ENCODE measurements at regions not wholly inside any gene's neighbourhood (a gene's known extent, or its start where the extent isn't known, plus 50 kb on each side); places are given as distances from the start of the nearest gene placed in this dataset.

DNA sequence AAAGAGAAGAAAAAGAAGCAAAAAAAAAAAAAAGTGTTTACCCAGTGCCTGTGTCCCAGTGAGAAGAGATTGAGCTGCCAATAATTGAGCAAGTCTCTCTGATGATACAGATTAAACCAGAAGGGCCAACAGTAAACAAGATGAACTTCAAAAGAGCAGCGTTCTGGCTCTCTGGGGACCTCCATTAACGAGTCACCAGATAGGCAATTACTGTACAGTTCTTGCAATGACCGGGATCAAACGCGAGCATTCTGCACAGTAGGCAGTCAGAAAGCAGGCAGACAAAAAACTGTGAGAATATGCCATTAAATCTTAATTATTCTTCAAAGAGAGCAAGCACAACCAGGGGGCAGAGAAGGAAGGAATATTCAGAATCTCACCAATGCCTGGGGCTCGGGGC lies 626.1 kb downstream of the TMEM114 start:
- H3K27me3 ChIP-seq (ENCODE audit: control insufficient read depth, insufficient read depth, low read length): no peaks in the 10 kb centered on the region
- TF ChIP-seq CTCF (IDR thresholded peaks at IDR 0.05; ENCODE audit: insufficient read depth, low read depth, low read length): no peak
- DNase-seq (ENCODE audit: low read depth): no peak
- no peaks in the 10 kb centered on the region for H3K36me3 ChIP-seq (ENCODE audit: control insufficient read depth, insufficient read depth, low read length)
- ChIA-PET POLR2A (no interaction called here), CTCF (interaction anchor here (0.9 kb wide), 1 partner anchor 9 kb away, joined by 5 read pairs; no protein-coding TSS in a partner anchor)
- no peak overlapping the region for H3K4me3 ChIP-seq (ENCODE audit: low read depth, low read length)

DNA sequence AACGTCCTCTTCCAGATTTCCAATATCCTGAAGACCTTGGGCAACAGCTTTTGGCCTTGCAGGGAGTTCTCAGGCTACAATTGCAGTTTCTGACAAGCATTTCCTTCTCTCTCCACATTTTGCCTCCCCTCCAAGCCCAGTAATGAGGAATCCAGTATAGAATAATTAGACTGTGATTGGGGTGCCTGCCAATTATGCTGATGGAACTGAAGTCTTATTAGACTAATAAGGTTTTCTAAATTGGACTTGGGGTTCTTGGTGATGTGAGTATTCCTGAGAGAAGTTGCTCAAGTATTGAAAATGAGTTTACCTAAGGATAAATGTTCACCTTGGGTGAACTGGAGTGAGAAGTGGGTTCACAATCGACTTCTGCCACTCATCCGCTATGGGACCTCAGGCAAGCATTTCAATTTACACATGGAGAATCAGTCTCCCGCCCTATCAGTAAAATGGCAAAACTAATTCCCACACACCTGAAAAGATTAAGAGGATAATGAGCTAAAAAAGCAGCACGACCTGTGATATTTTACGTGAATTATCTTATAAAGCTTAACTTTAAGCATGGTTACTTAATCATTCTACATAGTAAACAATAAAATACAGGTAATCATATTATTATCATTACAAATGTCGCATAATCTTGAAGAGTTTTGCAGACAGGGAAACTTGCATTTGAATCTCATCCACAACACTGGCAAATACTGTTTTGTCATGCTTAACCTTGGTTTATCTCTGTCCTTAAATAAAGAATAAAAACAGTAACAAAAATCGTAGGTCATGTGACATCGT lies 628.0 kb downstream of the TMEM114 start:
- POLR2A ChIA-PET: no interaction called here
- CTCF ChIA-PET: no interaction called here

DNA sequence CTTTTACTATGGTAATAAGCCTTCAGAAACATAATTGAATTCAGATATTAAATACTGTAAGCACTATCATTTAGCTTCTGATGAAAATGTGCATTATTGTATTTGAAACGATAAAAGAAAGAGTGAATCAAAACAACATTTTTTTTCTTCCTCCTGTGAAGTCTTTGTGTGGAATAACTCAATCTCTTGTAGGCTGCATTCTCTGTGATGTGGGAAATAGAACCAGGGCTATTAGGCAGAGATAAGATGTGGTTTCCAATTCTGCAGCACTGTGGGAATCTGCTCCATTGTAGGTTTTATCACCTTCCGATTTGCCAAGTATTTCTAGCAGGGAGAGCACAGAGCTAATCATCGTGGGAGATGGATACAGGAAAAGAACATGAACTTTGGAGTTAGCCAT lies 624.5 kb downstream of the RBFOX1 start:
- CTCF ChIA-PET: interaction anchor here (1.1 kb wide), 1 partner anchor 24 kb away, joined by 4 read pairs; no protein-coding TSS in a partner anchor

More for the DNA sequence above, 628.0 kb downstream of the TMEM114 start:
- TF ChIP-seq CTCF (IDR thresholded peaks at IDR 0.05; ENCODE audit: insufficient read depth, low read depth, low read length): no peak
- DNase-seq (ENCODE audit: low read depth): no peak
- Histone ChIP-seq H3K27me3 (ENCODE audit: control insufficient read depth, insufficient read depth, low read length) (no peaks in the 10 kb centered on the region), H3K4me3 (ENCODE audit: low read depth, low read length) (no peak overlapping the region), H3K36me3 (ENCODE audit: control insufficient read depth, insufficient read depth, low read length) (no peaks in the 10 kb centered on the region)

DNA sequence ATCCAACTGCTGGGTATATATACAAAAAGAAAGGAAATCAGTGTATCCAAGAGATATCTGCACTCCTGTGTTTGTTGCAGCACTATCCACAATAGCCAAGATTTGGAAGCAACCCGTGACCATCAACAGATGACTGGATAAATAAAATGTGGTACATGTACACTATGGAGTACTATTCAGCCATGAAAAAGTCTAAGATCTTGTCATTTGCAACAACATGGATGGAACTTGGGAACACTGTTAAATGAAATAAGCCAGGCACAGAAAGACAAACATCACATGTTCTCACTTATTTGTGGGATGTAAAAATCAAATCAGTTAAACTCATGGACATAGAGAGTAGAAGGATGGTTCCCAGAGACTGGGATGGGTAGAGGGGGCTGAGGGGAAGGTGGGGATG lies 620.7 kb downstream of the RBFOX1 start:
- no peaks in the 10 kb centered on the region for H3K27me3 ChIP-seq (ENCODE audit: control insufficient read depth, insufficient read depth, low read length)
- H3K36me3 ChIP-seq (ENCODE audit: control insufficient read depth, insufficient read depth, low read length): no peaks in the 10 kb centered on the region
- TF ChIP-seq CTCF (IDR thresholded peaks at IDR 0.05; ENCODE audit: insufficient read depth, low read depth, low read length): no peak
- POLR2A ChIA-PET: interaction anchor here (0.6 kb wide), 1 partner anchor 11 kb away, joined by 3 read pairs; no protein-coding TSS in a partner anchor
- H3K4me3 ChIP-seq (ENCODE audit: low read depth, low read length): no peak overlapping the region
- no peak for DNase-seq (ENCODE audit: low read depth)
- CTCF ChIA-PET: no interaction called here

More for the DNA sequence above, 624.5 kb downstream of the RBFOX1 start:
- TF ChIP-seq CTCF (IDR thresholded peaks at IDR 0.05; ENCODE audit: insufficient read depth, low read depth, low read length): no peak
- Histone ChIP-seq H3K36me3 (ENCODE audit: control insufficient read depth, insufficient read depth, low read length) (no peaks in the 10 kb centered on the region), H3K4me3 (ENCODE audit: low read depth, low read length) (no peak overlapping the region), H3K27me3 (ENCODE audit: control insufficient read depth, insufficient read depth, low read length) (no peaks in the 10 kb centered on the region)
- DNase-seq (ENCODE audit: low read depth): no peak
- POLR2A ChIA-PET: no interaction called here

- CTCF ChIA-PET: no interaction called here
These were observed 613.5 kb downstream of the RBFOX1 start for GRCh38 chr16:7946142-7946541.

More at GRCh38 chr16:7946142-7946541, 613.5 kb downstream of the RBFOX1 start:
- H3K36me3 ChIP-seq (ENCODE audit: control insufficient read depth, insufficient read depth, low read length): no peaks in the 10 kb centered on the region
- H3K4me3 ChIP-seq (ENCODE audit: low read depth, low read length): no peak overlapping the region
- TF ChIP-seq CTCF (IDR thresholded peaks at IDR 0.05; ENCODE audit: insufficient read depth, low read depth, low read length): no peak
- POLR2A ChIA-PET: no interaction called here
- no peak for DNase-seq (ENCODE audit: low read depth)
- H3K27me3 ChIP-seq (ENCODE audit: control insufficient read depth, insufficient read depth, low read length): no peaks in the 10 kb centered on the region
